Fibroblast of villous mesenchyme (primary cell): ENCODE measurements at regions not wholly inside any gene's neighbourhood (a gene's known extent, or its start where the extent isn't known, plus 50 kb on each side); places are given as distances from the start of the nearest gene placed in this dataset.
A peak's percentile ranks its signal among the peaks of the same experiment; 100 is the strongest.
"Not testable (repeated sequence)": the region's sequence is repeated elsewhere in the genome, so short reads cannot be mapped to it uniquely, and the experiment has no call there.

Experiments used
- DNase-seq: peaks from one replicate; pipeline ENCODE4 v3.0.0-alpha.2; 2010; ENCODE audit warnings: low read depth
- H3K4me3 ChIP-seq: 2 replicates; pipeline ENCODE4 v1.5.1; 2011; ENCODE audit warnings: low read depth, mild to moderate bottlenecking, low read length
- TF ChIP-seq, protein P1 (sequence below): IDR thresholded peaks from 2 replicates; pipeline ENCODE4 v1.5.1; 2012; ENCODE audit warnings: low read depth, mild to moderate bottlenecking, low read length; ENCODE audit not compliant: insufficient read depth

DNA sequence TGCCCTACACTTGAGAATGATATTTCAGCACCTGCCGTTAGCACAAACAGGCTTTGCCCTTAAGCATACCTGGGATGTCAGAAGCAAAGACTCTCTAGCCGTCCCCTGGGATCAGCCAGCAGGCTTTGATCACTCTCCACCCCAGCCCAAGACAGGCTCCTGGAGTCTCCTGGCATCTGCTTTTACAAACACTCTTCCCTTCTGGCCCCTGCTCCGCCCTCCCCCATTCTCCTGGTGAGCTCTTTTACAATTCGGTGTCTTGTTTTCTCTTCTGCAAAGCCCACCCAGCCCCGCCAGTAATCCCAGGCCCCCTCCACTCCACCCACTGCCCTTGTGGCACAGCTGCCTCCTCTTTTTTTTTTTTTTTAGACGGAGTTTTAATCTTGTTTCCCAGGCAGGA lies 50.4 kb downstream of the KATNIP start:
- peak; percentile 28 for DNase-seq
- no peak overlapping the region for H3K4me3 ChIP-seq
- TF ChIP-seq, protein P1, sequence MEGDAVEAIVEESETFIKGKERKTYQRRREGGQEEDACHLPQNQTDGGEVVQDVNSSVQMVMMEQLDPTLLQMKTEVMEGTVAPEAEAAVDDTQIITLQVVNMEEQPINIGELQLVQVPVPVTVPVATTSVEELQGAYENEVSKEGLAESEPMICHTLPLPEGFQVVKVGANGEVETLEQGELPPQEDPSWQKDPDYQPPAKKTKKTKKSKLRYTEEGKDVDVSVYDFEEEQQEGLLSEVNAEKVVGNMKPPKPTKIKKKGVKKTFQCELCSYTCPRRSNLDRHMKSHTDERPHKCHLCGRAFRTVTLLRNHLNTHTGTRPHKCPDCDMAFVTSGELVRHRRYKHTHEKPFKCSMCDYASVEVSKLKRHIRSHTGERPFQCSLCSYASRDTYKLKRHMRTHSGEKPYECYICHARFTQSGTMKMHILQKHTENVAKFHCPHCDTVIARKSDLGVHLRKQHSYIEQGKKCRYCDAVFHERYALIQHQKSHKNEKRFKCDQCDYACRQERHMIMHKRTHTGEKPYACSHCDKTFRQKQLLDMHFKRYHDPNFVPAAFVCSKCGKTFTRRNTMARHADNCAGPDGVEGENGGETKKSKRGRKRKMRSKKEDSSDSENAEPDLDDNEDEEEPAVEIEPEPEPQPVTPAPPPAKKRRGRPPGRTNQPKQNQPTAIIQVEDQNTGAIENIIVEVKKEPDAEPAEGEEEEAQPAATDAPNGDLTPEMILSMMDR: no peak

DNA sequence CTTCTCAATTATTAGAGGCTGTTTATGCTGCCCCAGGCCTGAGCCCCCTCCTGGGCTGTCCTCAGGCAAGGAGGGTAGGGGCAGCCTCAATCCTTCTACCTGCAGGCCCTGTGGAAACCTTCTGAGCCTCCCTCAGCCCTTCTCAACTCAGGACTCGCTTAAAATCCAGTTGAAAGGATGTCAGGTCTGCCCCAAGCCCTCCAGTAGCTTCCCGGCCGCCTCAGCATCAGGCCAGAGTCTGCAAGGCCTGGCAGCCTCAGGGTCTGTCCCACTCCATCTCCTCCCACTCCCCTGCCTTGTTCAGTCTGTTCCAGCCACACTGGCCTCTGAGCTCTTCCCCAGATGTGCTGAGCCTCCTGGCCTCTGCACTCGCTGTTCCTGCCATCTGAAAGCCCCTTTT lies 52.2 kb downstream of the KATNIP start:
- DNase-seq: no peak
- TF ChIP-seq, protein P1: no peak
- H3K4me3 ChIP-seq: no peak overlapping the region

GRCh38 chr16:27605500-27606106 lies 55.7 kb downstream of the KATNIP start:
- not testable (repeated sequence) for H3K4me3 ChIP-seq
- TF ChIP-seq, protein P1: peak; percentile 85
- DNase-seq: peak; percentile 60

- TF ChIP-seq, protein P1: no peak
- DNase-seq: no peak
- no peak overlapping the region for H3K4me3 ChIP-seq
Observed at GRCh38 chr16:27611340-27611739, 61.4 kb downstream of the KATNIP start.

DNA sequence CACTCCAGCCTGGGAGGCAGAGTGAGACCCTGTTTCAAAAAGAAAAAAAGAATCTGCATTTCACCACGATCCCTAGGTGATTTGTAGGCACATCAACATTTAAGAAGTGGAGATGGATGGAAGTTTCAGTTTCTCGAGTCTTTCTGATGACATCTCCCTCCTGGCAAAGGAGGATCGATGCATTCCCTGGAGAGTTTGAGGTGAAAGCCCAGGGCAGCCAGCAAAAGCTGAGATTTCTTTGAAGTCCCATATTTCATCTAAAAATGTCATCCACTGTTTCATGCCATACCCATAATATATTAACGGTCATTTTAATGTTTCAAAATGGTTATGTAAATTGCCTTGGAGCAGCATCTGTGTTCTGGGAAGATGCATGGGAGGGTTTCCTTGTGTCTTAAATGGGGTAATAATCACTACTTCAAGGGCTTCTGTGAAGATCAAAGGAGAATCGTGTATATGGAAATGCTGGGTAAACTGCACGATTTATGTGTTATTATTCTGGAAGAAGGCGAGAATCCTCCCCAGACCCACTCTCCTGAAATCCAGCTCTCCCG lies 63.4 kb downstream of the KATNIP start:
- no peak overlapping the region for H3K4me3 ChIP-seq
- TF ChIP-seq, protein P1: no peak
- no peak for DNase-seq

- DNase-seq: no peak
- no peak overlapping the region for H3K4me3 ChIP-seq
- TF ChIP-seq, protein P1: no peak
Observed at GRCh38 chr16:27617665-27618064, 67.7 kb downstream of the KATNIP start.

- no peak for DNase-seq
- TF ChIP-seq, protein P1: no peak
- H3K4me3 ChIP-seq: no peak overlapping the region
Observed at GRCh38 chr16:27618165-27618564, 68.2 kb downstream of the KATNIP start.
